ENCODE measurements at regions not wholly inside any gene's neighbourhood (a gene's known extent, or its start where the extent isn't known, plus 50 kb on each side); places are given as distances from the start of the nearest gene placed in this dataset.

DNA sequence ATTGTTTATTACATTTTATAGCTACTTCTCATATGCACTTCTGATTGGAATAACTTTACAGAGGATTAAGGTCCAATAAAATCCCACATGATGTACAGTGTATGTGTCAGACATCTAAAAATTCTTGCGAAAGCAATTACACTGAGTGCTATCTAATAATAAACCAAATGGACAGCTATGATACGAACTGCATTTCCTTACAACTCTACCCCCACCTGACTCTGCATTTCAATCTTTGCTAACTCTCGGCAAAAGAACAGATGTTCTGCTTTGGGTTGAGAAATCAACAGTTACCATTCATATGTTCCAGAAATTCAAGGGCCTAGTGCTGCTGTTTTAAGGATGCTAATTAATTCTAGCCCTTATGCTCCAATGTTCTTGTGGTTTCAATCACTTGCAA lies 287.9 kb upstream of the NOCT start:
- no peak for ATAC-seq
- TF ChIP-seq ARNTL (CRISPR knock-in tag; IDR thresholded peaks at IDR 0.05; ENCODE audit: borderline replicate concordance, low read depth) (no peak), TCF4 (CRISPR knock-in tag; IDR thresholded peaks at IDR 0.05; ENCODE audit: borderline replicate concordance) (no peak), GLIS3 (CRISPR knock-in tag; IDR thresholded peaks at IDR 0.05) (no peak), ZNF565 (CRISPR knock-in tag; conservative IDR thresholded peaks at IDR 0.05; ENCODE audit: low read depth) (no peak), ZNF70 (CRISPR knock-in tag; IDR thresholded peaks at IDR 0.05) (no peak), TOX (CRISPR knock-in tag; IDR thresholded peaks at IDR 0.05; ENCODE audit: borderline replicate concordance) (no peak), RARB (CRISPR knock-in tag; IDR thresholded peaks at IDR 0.05) (no peak), ESRRG (CRISPR knock-in tag; IDR thresholded peaks at IDR 0.05) (no peak), ZFP30 (CRISPR knock-in tag; IDR thresholded peaks at IDR 0.05) (no peak), CSDC2 (CRISPR knock-in tag; IDR thresholded peaks at IDR 0.05) (no peak), SNAI2 (CRISPR knock-in tag; IDR thresholded peaks at IDR 0.05) (no peak), ZNF8 (CRISPR knock-in tag; IDR thresholded peaks at IDR 0.05) (no peak), OSR1 (CRISPR knock-in tag; IDR thresholded peaks at IDR 0.05) (no peak), ZFP3 (CRISPR knock-in tag; IDR thresholded peaks at IDR 0.05) (no peak), ISL1 (CRISPR knock-in tag; IDR thresholded peaks at IDR 0.05) (no peak), BACH2 (CRISPR knock-in tag; IDR thresholded peaks at IDR 0.05; ENCODE audit: borderline replicate concordance) (no peak)
- TF ChIP-seq, protein P1, sequence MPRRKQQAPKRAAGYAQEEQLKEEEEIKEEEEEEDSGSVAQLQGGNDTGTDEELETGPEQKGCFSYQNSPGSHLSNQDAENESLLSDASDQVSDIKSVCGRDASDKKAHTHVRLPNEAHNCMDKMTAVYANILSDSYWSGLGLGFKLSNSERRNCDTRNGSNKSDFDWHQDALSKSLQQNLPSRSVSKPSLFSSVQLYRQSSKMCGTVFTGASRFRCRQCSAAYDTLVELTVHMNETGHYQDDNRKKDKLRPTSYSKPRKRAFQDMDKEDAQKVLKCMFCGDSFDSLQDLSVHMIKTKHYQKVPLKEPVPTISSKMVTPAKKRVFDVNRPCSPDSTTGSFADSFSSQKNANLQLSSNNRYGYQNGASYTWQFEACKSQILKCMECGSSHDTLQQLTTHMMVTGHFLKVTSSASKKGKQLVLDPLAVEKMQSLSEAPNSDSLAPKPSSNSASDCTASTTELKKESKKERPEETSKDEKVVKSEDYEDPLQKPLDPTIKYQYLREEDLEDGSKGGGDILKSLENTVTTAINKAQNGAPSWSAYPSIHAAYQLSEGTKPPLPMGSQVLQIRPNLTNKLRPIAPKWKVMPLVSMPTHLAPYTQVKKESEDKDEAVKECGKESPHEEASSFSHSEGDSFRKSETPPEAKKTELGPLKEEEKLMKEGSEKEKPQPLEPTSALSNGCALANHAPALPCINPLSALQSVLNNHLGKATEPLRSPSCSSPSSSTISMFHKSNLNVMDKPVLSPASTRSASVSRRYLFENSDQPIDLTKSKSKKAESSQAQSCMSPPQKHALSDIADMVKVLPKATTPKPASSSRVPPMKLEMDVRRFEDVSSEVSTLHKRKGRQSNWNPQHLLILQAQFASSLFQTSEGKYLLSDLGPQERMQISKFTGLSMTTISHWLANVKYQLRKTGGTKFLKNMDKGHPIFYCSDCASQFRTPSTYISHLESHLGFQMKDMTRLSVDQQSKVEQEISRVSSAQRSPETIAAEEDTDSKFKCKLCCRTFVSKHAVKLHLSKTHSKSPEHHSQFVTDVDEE (CRISPR knock-in tag; IDR thresholded peaks at IDR 0.05), result no peak
- TF ChIP-seq, protein P2, sequence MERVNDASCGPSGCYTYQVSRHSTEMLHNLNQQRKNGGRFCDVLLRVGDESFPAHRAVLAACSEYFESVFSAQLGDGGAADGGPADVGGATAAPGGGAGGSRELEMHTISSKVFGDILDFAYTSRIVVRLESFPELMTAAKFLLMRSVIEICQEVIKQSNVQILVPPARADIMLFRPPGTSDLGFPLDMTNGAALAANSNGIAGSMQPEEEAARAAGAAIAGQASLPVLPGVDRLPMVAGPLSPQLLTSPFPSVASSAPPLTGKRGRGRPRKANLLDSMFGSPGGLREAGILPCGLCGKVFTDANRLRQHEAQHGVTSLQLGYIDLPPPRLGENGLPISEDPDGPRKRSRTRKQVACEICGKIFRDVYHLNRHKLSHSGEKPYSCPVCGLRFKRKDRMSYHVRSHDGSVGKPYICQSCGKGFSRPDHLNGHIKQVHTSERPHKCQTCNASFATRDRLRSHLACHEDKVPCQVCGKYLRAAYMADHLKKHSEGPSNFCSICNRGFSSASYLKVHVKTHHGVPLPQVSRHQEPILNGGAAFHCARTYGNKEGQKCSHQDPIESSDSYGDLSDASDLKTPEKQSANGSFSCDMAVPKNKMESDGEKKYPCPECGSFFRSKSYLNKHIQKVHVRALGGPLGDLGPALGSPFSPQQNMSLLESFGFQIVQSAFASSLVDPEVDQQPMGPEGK (CRISPR knock-in tag; IDR thresholded peaks at IDR 0.05; ENCODE audit: borderline replicate concordance), result no peak
- TF ChIP-seq, protein P3, sequence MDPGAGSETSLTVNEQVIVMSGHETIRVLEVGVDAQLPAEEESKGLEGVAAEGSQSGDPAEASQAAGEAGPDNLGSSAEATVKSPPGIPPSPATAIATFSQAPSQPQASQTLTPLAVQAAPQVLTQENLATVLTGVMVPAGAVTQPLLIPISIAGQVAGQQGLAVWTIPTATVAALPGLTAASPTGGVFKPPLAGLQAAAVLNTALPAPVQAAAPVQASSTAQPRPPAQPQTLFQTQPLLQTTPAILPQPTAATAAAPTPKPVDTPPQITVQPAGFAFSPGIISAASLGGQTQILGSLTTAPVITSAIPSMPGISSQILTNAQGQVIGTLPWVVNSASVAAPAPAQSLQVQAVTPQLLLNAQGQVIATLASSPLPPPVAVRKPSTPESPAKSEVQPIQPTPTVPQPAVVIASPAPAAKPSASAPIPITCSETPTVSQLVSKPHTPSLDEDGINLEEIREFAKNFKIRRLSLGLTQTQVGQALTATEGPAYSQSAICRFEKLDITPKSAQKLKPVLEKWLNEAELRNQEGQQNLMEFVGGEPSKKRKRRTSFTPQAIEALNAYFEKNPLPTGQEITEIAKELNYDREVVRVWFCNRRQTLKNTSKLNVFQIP (CRISPR knock-in tag; IDR thresholded peaks at IDR 0.05; ENCODE audit: borderline replicate concordance, low read depth), result no peak
- TF ChIP-seq, protein P4, sequence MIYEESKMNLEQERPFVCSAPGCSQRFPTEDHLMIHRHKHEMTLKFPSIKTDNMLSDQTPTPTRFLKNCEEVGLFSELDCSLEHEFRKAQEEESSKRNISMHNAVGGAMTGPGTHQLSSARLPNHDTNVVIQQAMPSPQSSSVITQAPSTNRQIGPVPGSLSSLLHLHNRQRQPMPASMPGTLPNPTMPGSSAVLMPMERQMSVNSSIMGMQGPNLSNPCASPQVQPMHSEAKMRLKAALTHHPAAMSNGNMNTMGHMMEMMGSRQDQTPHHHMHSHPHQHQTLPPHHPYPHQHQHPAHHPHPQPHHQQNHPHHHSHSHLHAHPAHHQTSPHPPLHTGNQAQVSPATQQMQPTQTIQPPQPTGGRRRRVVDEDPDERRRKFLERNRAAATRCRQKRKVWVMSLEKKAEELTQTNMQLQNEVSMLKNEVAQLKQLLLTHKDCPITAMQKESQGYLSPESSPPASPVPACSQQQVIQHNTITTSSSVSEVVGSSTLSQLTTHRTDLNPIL (CRISPR knock-in tag; IDR thresholded peaks at IDR 0.05; ENCODE audit: low read depth), result no peak

DNA sequence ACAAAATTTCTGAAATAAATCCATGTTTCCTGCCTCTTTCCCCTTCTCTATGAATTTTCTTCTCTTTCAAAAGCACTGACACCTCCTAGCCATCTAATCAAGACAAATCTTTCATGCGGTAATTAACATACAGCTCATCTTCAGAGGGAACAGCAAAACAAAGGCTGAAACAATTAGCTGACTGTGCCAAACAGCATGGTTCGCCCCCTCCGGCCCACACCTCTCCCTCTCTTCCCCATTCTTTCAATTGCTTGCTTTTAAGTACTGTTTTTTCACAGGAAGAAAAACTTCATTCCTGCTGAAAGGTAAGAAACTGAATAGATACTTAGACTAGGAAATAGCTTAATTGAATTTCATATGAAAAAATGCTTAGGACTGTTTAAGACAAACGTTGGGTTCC lies 291.1 kb upstream of the NOCT start:
- ATAC-seq, result no peak
- no peak for TF ChIP-seq TOX (CRISPR knock-in tag; IDR thresholded peaks at IDR 0.05; ENCODE audit: borderline replicate concordance)
- no peak for TF ChIP-seq CSDC2 (CRISPR knock-in tag; IDR thresholded peaks at IDR 0.05)
- no peak for TF ChIP-seq GLIS3 (CRISPR knock-in tag; IDR thresholded peaks at IDR 0.05)
- no peak for TF ChIP-seq ZNF565 (CRISPR knock-in tag; conservative IDR thresholded peaks at IDR 0.05; ENCODE audit: low read depth)
- no peak for TF ChIP-seq ESRRG (CRISPR knock-in tag; IDR thresholded peaks at IDR 0.05)
- no peak for TF ChIP-seq ZNF8 (CRISPR knock-in tag; IDR thresholded peaks at IDR 0.05)
- no peak for TF ChIP-seq ZNF70 (CRISPR knock-in tag; IDR thresholded peaks at IDR 0.05)
- no peak for TF ChIP-seq OSR1 (CRISPR knock-in tag; IDR thresholded peaks at IDR 0.05)
- TF ChIP-seq ZC3H10 (CRISPR knock-in tag; IDR thresholded peaks at IDR 0.05), result no peak
- TF ChIP-seq, protein P3 (CRISPR knock-in tag; IDR thresholded peaks at IDR 0.05; ENCODE audit: borderline replicate concordance, low read depth), result no peak
- no peak for TF ChIP-seq ISL1 (CRISPR knock-in tag; IDR thresholded peaks at IDR 0.05)
- no peak for TF ChIP-seq TCF4 (CRISPR knock-in tag; IDR thresholded peaks at IDR 0.05; ENCODE audit: borderline replicate concordance)
- TF ChIP-seq, protein P4 (CRISPR knock-in tag; IDR thresholded peaks at IDR 0.05; ENCODE audit: low read depth), result no peak

All from SK-N-SH treated with all-trans-retinoic acid at 6 μM for 48 hours (cell line).